GM12878 (cell line): ENCODE measurements at regions not wholly inside any gene's neighbourhood (a gene's known extent, or its start where the extent isn't known, plus 50 kb on each side); places are given as distances from the start of the nearest gene placed in this dataset.

ENCODE experiments used
- ATAC-seq: fragments of 200-7000 bp; cut with Tn5 transposase; 3 replicates; pipeline ENCODE4 v1.9.1; 2020; ENCODE audit warnings: mild to moderate bottlenecking, moderate library complexity
- BruUV-seq: library from RNA; stranded (reverse); fragments of 400-500 nt; replicated peaks from 2 replicates; lab custom pipeline; 2021; lab: Mats Ljungman, UMichigan
- CTCF ChIA-PET: fragments of 300-600 bp; sonication (Branson Sonifier 250); formaldehyde crosslinking; extraction: SDS; loops from one replicate; lab custom pipeline; 2021; ENCODE audit warnings: inconsistent platforms; lab: Yijun Ruan, JAX
- POLR2A ChIA-PET: fragments of 350-600 bp; formaldehyde crosslinking; extraction: SDS; loops from one replicate; lab custom pipeline; 2021; ENCODE audit warnings: inconsistent platforms; lab: Charles Lee
- RAD21 ChIA-PET: fragments of 300-600 bp; sonication (Branson Sonifier 250); formaldehyde crosslinking; loops from one replicate; lab custom pipeline; 2023; ENCODE audit warnings: antibody characterized with exemption; ENCODE audit not compliant: unreplicated experiment; lab: Charles Lee
- SMC1A ChIA-PET: fragments of 300-600 bp; sonication (Branson Sonifier 250); formaldehyde crosslinking; loops from one replicate; lab custom pipeline; 2023; ENCODE audit not compliant: unreplicated experiment, uncharacterized antibody; lab: Charles Lee
- DNase-seq: peaks from one replicate; pipeline ENCODE4 v3.0.0-alpha.2; 2011; ENCODE audit warnings: low read depth, low spot score
- FAIRE-seq: peaks from 3 replicates; lab custom pipeline; 2011; peaks lifted over from hg19 to GRCh38; lab: Jason Lieb, UNC
- H2AFZ ChIP-seq: 2 replicates; pipeline ENCODE4 v1.6.0; 2011; ENCODE audit warnings: low read depth, low read length, control low read depth; ENCODE audit not compliant: control insufficient read depth
- H3K27ac ChIP-seq: 2 replicates; pipeline ENCODE4 v1.5.1; 2011; ENCODE audit warnings: control low read depth; ENCODE audit not compliant: control insufficient read depth, insufficient read depth
- H3K27me3 ChIP-seq, 2 experiments: replicated peaks in 1 of 2; 2 replicates each; pipeline versions ENCODE4 v1.6.0 to v1.6.1; 2011; ENCODE audit warnings: low read length in 1 of 2; ENCODE audit not compliant: control insufficient read depth in 2 of 2, insufficient read depth in 2 of 2
- H3K36me3 ChIP-seq, 2 experiments: 2 replicates each; pipeline ENCODE4 v1.5.1; 2011; ENCODE audit warnings: low read length in 1 of 2; ENCODE audit not compliant: control insufficient read depth in 2 of 2, insufficient read depth in 2 of 2
- H3K4me1 ChIP-seq: 2 replicates; pipeline ENCODE4 v1.6.1; 2011; ENCODE audit warnings: mild to moderate bottlenecking, low read length, moderate library complexity, mixed read lengths; ENCODE audit not compliant: control insufficient read depth, insufficient read depth
- H3K4me2 ChIP-seq: 2 replicates; pipeline ENCODE4 v1.6.0; 2011; ENCODE audit warnings: control low read depth; ENCODE audit not compliant: control insufficient read depth, insufficient read depth
- H3K4me3 ChIP-seq: fragments of 200-600 bp; sonication (generic); 2 replicates; pipeline ENCODE4 v1.5.1; 2016
- H3K79me2 ChIP-seq: 2 replicates; pipeline ENCODE4 v1.6.0; 2011; ENCODE audit warnings: low read length; ENCODE audit not compliant: control insufficient read depth, insufficient read depth
- H3K9ac ChIP-seq: 2 replicates; pipeline ENCODE4 v1.8.0; 2011; ENCODE audit warnings: low read length, control low read depth, mixed read lengths; ENCODE audit not compliant: control insufficient read depth, insufficient read depth
- H3K9me3 ChIP-seq: replicated peaks from 3 replicates; pipeline ENCODE4 v1.5.1; 2011; ENCODE audit warnings: mild to moderate bottlenecking, low read length; ENCODE audit not compliant: control insufficient read depth, insufficient read depth
- H4K20me1 ChIP-seq: 2 replicates; pipeline ENCODE4 v1.6.0; 2011; ENCODE audit not compliant: control insufficient read depth, insufficient read depth
- E4F1 ChIP-seq: fragments of 450-650 bp; IDR thresholded peaks from 2 replicates; pipeline ENCODE4 v1.6.1; 2018; ENCODE audit warnings: borderline replicate concordance, mild to moderate bottlenecking; ENCODE audit not compliant: partially characterized antibody
- IRF4 ChIP-seq: IDR thresholded peaks from 2 replicates; pipeline ENCODE4 v1.6.1; 2011; ENCODE audit warnings: low read depth, low read length
- NRF1 ChIP-seq: conservative IDR thresholded peaks from 2 replicates; pipeline ENCODE4 v1.6.1; 2011; ENCODE audit warnings: mild to moderate bottlenecking, low read depth, low read length, improper control_type of control experiment
- RBBP5 ChIP-seq: fragments of 200-600 bp; sonication (generic); conservative IDR thresholded peaks from 2 replicates; pipeline ENCODE4 v1.6.1; 2016
- TARDBP ChIP-seq: IDR thresholded peaks from 2 replicates; pipeline ENCODE4 v1.6.1; 2016; ENCODE audit warnings: borderline replicate concordance
- YBX1 ChIP-seq: fragments of 450-650 bp; IDR thresholded peaks from 2 replicates; pipeline ENCODE4 v1.6.1; 2016; ENCODE audit warnings: antibody characterized with exemption
- WGBS: methylation state at CpG from one replicate; pipeline ENCODE4 v1.1.6; 2016; ENCODE audit warnings: low lambda C conversion rate; ENCODE audit not compliant: insufficient replicate concordance, insufficient coverage; ENCODE audit errors: missing lambda C conversion rate; 5-methylcytosine and 5-hydroxymethylcytosine counted together
- in situ Hi-C: fragments of 300-500 bp; cut with MboI; formaldehyde crosslinking; loops from 9 replicates; pipeline ENCODE4 v1.14.3; 2018; ENCODE audit warnings: mixed read lengths
- intact Hi-C: fragments of 100-400 bp; cut with micrococcal nuclease; formaldehyde crosslinking; loops from one replicate; pipeline ENCODE4 v1.14.2; 2022; ENCODE audit not compliant: unreplicated experiment

GRCh38 chr1:78420181-78420580, 70.6 kb upstream of the PTGFR start:
- WGBS = 0% methylated on average over 3 of the region's 3 CpGs

DNA sequence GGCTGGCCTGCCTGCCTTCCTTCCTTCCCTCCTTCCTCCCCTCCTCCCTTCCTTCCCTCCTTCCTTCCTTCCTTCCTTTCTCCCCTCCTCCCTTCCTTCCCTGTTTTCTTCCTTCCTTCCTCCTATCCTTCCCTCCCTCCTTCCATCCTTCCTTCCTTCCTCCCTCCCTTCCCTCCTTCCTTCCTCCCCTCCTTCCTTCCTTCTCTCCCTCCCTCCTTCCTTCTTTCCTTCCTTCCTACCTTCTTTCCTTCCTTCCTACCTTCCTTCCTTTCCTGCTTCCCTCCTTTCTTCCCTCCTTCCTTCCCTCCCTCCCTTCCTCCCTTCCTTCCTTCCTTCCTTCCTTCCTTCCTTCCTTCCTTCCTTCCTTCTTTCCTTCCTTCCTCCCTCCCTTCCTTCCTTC, 70.1 kb upstream of the PTGFR start:
- no TSS peak for BruUV-seq
- POLR2A ChIA-PET = no interaction called here

More at GRCh38 chr1:78420181-78420580, 70.6 kb upstream of the PTGFR start:
- CTCF ChIA-PET = no interaction called here
- no peaks in the 10 kb centered on the region for H3K36me3 ChIP-seq
- BruUV-seq = no TSS peak
- no peak overlapping the region for H2AFZ ChIP-seq
- no peak overlapping the region for H3K9ac ChIP-seq
- TF ChIP-seq IRF4 (no peak), E4F1 (no peak), NRF1 (no peak)
- RAD21 ChIA-PET = no interaction called here
- ATAC-seq (no peak), FAIRE-seq (no peak), DNase-seq (no peak)
- H3K4me3 ChIP-seq = no peak overlapping the region
- no peaks in the 10 kb centered on the region for H3K79me2 ChIP-seq
- SMC1A ChIA-PET = no interaction called here
- H3K27ac ChIP-seq = no peak overlapping the region
- POLR2A ChIA-PET = no interaction called here
- H3K27me3 ChIP-seq = no peaks in the 10 kb centered on the region
- H3K4me1 ChIP-seq = no peaks in the 10 kb centered on the region
- in situ Hi-C loops (no loop called here), intact Hi-C loops (no loop called here)
- no peaks in the 10 kb centered on the region for H4K20me1 ChIP-seq
- H3K4me2 ChIP-seq = no peak overlapping the region
- no peaks in the 10 kb centered on the region for H3K9me3 ChIP-seq

More for the DNA sequence above, 70.1 kb upstream of the PTGFR start:
- Histone ChIP-seq H3K4me3 (no peak overlapping the region), H3K27me3 (no peaks in the 10 kb centered on the region), H3K9ac (no peak overlapping the region), H2AFZ (no peak overlapping the region), H3K79me2 (no peaks in the 10 kb centered on the region), H3K27ac (no peak overlapping the region), H3K9me3 (no peaks in the 10 kb centered on the region), H3K4me2 (no peak overlapping the region), H4K20me1 (no peaks in the 10 kb centered on the region), H3K4me1 (no peaks in the 10 kb centered on the region), H3K36me3 (no peaks in the 10 kb centered on the region)
- SMC1A ChIA-PET = no interaction called here
- no peak for DNase-seq
- intact Hi-C loops = no loop called here
- TF ChIP-seq RBBP5 (no peak), YBX1 (0 out of 2 replicates have a peak, but pooled peaks have one; percentile 7), TARDBP (no peak)
- FAIRE-seq = no peak
- in situ Hi-C loops = no loop called here
- RAD21 ChIA-PET = no interaction called here
- ATAC-seq = no peak
- CTCF ChIA-PET = no interaction called here
